ENCODE measurements at regions not wholly inside any gene's neighbourhood (a gene's known extent, or its start where the extent isn't known, plus 50 kb on each side); places are given as distances from the start of the nearest gene placed in this dataset.
A peak's percentile ranks its signal among the peaks of the same experiment; 100 is the strongest.

DNA sequence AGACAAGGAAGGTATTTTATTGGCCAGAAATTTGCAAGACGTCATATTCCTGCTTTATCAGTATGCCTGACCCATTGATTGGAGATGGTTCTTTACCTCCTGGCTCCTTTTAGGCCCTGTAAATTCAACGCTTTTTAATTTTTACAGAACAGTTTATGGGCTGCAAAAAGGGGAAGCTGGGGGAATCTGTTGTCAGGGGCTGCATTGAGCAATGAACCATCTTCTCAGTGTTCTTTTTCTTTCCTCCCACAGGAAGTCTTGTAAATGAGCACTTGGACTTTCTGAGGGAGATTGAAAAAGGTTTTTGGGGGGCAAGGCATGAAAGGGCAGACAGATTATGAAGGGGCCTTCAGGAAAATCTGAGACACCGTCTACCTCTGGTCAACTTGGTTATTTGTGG is 503.6 kb upstream of the TNP1 start:
- TF ChIP-seq, protein P1, sequence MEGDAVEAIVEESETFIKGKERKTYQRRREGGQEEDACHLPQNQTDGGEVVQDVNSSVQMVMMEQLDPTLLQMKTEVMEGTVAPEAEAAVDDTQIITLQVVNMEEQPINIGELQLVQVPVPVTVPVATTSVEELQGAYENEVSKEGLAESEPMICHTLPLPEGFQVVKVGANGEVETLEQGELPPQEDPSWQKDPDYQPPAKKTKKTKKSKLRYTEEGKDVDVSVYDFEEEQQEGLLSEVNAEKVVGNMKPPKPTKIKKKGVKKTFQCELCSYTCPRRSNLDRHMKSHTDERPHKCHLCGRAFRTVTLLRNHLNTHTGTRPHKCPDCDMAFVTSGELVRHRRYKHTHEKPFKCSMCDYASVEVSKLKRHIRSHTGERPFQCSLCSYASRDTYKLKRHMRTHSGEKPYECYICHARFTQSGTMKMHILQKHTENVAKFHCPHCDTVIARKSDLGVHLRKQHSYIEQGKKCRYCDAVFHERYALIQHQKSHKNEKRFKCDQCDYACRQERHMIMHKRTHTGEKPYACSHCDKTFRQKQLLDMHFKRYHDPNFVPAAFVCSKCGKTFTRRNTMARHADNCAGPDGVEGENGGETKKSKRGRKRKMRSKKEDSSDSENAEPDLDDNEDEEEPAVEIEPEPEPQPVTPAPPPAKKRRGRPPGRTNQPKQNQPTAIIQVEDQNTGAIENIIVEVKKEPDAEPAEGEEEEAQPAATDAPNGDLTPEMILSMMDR (IDR thresholded peaks at IDR 0.05; ENCODE audit: insufficient read depth, low read length, poor library complexity, severe bottlenecking) = no peak
- no peak overlapping the region for H3K4me3 ChIP-seq (ENCODE audit: low read depth, low read length)
- H3K27me3 ChIP-seq (ENCODE audit: control insufficient read depth, insufficient read depth, low read length) = no peaks in the 10 kb centered on the region
- no peak for DNase-seq (ENCODE audit: low read depth)
- no peaks in the 10 kb centered on the region for H3K36me3 ChIP-seq (ENCODE audit: control insufficient read depth, insufficient read depth, low read length)

DNA sequence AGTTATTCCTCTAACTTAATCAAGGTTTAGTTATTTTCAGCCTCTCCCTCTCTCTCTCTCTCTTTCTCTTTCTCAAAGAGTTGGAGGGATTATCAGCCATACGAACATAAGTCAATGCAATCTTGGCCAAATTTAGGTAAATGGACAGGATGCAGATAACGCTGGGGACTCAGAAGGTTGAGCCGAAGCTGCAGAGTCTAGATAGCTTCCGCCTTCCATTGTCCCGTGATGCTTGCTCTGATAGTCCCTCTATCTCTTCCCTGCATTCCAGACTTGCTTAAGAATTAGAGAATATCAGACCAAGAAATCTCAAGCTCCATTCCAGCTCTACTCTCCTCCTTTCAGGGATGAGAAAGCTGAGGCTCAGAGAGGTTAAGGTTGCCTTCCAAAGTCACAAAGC is 502.8 kb upstream of the TNP1 start:
- H3K4me3 ChIP-seq (ENCODE audit: low read depth, low read length) = no peak overlapping the region
- H3K36me3 ChIP-seq (ENCODE audit: control insufficient read depth, insufficient read depth, low read length) = no peaks in the 10 kb centered on the region
- TF ChIP-seq, protein P1 (IDR thresholded peaks at IDR 0.05; ENCODE audit: insufficient read depth, low read length, poor library complexity, severe bottlenecking) = no peak
- H3K27me3 ChIP-seq (ENCODE audit: control insufficient read depth, insufficient read depth, low read length) = no peaks in the 10 kb centered on the region
- no peak for DNase-seq (ENCODE audit: low read depth)

DNA sequence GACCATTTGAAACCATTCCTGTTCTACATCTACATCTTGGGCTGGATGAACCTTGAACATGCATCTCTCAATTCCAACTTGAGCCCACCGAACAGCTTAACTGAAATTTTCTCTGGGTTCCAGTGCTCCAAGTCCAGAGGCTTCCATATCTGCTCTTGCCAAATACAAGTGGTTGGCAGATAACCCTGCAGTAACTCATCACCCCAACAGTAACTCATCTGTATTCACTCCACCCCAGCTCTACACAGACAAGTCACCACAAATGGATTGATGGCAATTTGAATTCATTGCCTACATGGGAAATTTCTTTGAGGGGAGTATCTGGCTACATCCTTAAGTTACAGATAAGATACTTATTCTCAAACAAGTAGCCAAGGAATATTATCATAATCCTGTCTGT is 502.4 kb upstream of the TNP1 start:
- Histone ChIP-seq H3K27me3 (ENCODE audit: control insufficient read depth, insufficient read depth, low read length) (no peaks in the 10 kb centered on the region), H3K4me3 (ENCODE audit: low read depth, low read length) (no peak overlapping the region), H3K36me3 (ENCODE audit: control insufficient read depth, insufficient read depth, low read length) (no peaks in the 10 kb centered on the region)
- DNase-seq (ENCODE audit: low read depth) = no peak
- TF ChIP-seq, protein P1 (IDR thresholded peaks at IDR 0.05; ENCODE audit: insufficient read depth, low read length, poor library complexity, severe bottlenecking) = no peak

DNA sequence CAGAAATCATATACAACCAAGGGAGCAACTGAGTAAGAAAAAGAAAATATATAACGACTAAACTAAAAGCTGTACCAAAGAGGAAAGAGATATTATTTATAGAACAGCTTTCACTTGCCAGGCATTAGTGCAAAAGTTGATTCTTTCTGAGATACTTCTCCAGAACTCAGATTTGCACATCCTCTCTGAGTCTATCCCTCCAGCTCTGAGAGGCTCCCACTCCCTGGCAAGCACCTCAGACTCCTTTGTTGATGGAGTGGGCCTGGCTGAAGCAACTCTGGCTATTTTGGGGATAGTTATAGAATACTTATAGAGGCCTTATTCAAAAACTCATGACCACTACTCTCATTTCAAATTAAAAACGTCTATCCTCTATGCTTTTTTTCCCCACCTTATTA is 501.6 kb upstream of the TNP1 start:
- no peak overlapping the region for H3K4me3 ChIP-seq (ENCODE audit: low read depth, low read length)
- DNase-seq (ENCODE audit: low read depth) = no peak

DNA sequence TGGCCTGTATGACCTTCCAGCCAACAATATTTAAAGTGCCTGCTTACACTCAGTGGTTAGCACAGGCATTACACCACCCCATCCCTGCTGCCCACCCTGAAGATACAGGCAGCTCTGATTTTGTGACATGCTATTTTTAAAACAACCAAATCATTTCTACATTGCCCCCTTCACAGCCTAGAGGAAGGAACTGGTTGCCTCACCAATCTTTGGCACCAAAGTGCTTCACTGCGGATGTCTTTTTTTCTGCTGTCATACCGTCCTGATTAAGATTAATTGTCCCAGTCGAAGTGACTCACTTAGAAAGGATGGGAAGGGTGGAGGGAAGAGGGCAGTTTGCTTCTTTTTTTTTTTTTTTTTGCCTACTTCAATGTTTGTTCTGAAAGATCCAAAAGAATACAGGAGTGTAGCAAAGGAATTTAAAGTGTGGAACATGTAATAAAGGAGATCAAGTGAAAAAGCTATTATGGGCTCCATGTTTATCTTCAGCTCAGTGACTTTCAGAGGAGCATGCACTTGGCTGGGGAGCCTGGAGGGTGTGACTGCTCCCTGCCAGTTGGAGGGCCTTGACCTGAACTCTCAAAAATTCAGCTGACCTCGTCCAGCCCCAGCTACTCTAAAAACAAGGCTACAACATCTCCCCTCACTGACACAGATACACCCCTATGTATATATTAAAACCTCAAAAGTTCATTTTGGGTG is 501.1 kb upstream of the TNP1 start:
- H3K36me3 ChIP-seq (ENCODE audit: control insufficient read depth, insufficient read depth, low read length) = no peaks in the 10 kb centered on the region
- H3K4me3 ChIP-seq (ENCODE audit: low read depth, low read length) = no peak overlapping the region
- TF ChIP-seq, protein P1 (IDR thresholded peaks at IDR 0.05; ENCODE audit: insufficient read depth, low read length, poor library complexity, severe bottlenecking) = no peak
- H3K27me3 ChIP-seq (ENCODE audit: control insufficient read depth, insufficient read depth, low read length) = no peaks in the 10 kb centered on the region
- DNase-seq (ENCODE audit: low read depth) = peak; percentile 34

More for the DNA sequence above, 501.6 kb upstream of the TNP1 start:
- Histone ChIP-seq H3K36me3 (ENCODE audit: control insufficient read depth, insufficient read depth, low read length) (no peaks in the 10 kb centered on the region), H3K27me3 (ENCODE audit: control insufficient read depth, insufficient read depth, low read length) (no peaks in the 10 kb centered on the region)
- TF ChIP-seq, protein P1 (IDR thresholded peaks at IDR 0.05; ENCODE audit: insufficient read depth, low read length, poor library complexity, severe bottlenecking) = no peak

DNA sequence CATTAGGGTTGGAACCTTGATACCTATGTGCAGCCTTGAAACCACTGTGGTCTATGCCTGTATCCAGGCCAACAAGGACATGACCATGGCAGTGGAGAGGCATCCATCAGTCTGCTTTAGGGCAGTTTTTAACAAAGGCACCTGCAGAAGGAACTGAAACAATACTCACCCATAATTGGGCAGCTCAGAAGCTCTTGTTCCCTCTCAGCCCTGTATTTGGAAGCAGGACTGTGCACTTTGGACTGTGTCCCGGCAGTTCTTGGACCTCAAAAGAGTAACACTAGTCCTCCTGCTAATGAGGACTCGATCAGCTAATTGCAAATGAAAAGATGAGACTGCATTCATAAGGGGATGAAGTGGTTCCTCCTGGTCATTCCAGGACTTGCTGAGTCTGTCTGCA is 500.2 kb upstream of the TNP1 start:
- Histone ChIP-seq H3K36me3 (ENCODE audit: control insufficient read depth, insufficient read depth, low read length) (no peaks in the 10 kb centered on the region), H3K27me3 (ENCODE audit: control insufficient read depth, insufficient read depth, low read length) (no peaks in the 10 kb centered on the region), H3K4me3 (ENCODE audit: low read depth, low read length) (no peak overlapping the region)
- TF ChIP-seq, protein P1 (IDR thresholded peaks at IDR 0.05; ENCODE audit: insufficient read depth, low read length, poor library complexity, severe bottlenecking) = no peak
- DNase-seq (ENCODE audit: low read depth) = no peak
